Glutamatergic neuron (in vitro differentiated cells): ENCODE measurements at regions not wholly inside any gene's neighbourhood (a gene's known extent, or its start where the extent isn't known, plus 50 kb on each side); places are given as distances from the start of the nearest gene placed in this dataset.
A peak's percentile ranks its signal among the peaks of the same experiment; 100 is the strongest.

ENCODE experiments used
- DNase-seq: peaks from one replicate; pipeline ENCODE4 v3.0.0; 2022
- H3K27ac Mint-ChIP-seq: one replicate; pipeline ENCODE4 v1.8.0; 2020; ENCODE audit warnings: mild to moderate bottlenecking, mixed read lengths, inconsistent platforms; ENCODE audit not compliant: unreplicated experiment
- H3K27me3 Mint-ChIP-seq: one replicate; pipeline ENCODE4 v1.8.0; 2020; ENCODE audit warnings: mild to moderate bottlenecking, moderate library complexity, mixed read lengths, inconsistent platforms; ENCODE audit not compliant: unreplicated experiment
- H3K36me3 Mint-ChIP-seq: one replicate; pipeline ENCODE4 v1.8.0; 2020; ENCODE audit warnings: mild to moderate bottlenecking, mixed read lengths, inconsistent platforms; ENCODE audit not compliant: unreplicated experiment
- H3K4me1 Mint-ChIP-seq: one replicate; pipeline ENCODE4 v1.8.0; 2020; ENCODE audit warnings: mild to moderate bottlenecking, low read depth, mixed read lengths, inconsistent platforms; ENCODE audit not compliant: unreplicated experiment
- H3K4me3 Mint-ChIP-seq: one replicate; pipeline ENCODE4 v1.8.0; 2020; ENCODE audit warnings: mild to moderate bottlenecking, mixed read lengths, inconsistent platforms; ENCODE audit not compliant: unreplicated experiment
- H3K9me3 Mint-ChIP-seq: one replicate; pipeline ENCODE4 v1.8.0; 2020; ENCODE audit warnings: mild to moderate bottlenecking, moderate library complexity, mixed read lengths, inconsistent platforms; ENCODE audit not compliant: unreplicated experiment
- TF ChIP-seq, protein P1 (sequence below): fragments of 200-600 bp; sonication (generic); IDR thresholded peaks from one replicate; pipeline ENCODE4 v1.5.0; 2021; ENCODE audit not compliant: partially characterized antibody, unreplicated experiment

DNA sequence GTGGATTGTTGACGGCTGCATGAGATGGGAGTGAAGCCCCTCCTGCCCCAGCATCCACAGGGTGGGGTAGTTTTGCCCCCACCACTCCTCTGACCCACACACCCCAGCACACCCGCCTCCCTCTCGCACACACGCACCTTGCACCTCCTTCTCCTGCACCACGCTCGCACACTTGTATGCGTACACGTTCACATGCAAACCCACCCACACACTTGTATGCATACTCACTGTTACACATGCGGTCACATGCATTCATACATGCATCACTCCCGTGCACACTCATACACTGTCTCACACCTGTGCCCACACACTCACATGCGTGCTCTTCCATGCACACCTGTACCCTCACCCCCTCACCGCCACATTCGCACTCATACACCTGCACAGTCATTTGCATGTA, 70.5 kb upstream of the CIBAR2 start:
- Mint-ChIP-seq H3K27ac (no peak overlapping the region), H3K4me1 (peaks cover 7% of the 10 kb centered on the region), H3K9me3 (peaks cover 14% of the 10 kb centered on the region), H3K36me3 (peaks cover 19% of the 10 kb centered on the region), H3K27me3 (peaks cover 15% of the 10 kb centered on the region), H3K4me3 (no peak overlapping the region)
- TF ChIP-seq, protein P1, sequence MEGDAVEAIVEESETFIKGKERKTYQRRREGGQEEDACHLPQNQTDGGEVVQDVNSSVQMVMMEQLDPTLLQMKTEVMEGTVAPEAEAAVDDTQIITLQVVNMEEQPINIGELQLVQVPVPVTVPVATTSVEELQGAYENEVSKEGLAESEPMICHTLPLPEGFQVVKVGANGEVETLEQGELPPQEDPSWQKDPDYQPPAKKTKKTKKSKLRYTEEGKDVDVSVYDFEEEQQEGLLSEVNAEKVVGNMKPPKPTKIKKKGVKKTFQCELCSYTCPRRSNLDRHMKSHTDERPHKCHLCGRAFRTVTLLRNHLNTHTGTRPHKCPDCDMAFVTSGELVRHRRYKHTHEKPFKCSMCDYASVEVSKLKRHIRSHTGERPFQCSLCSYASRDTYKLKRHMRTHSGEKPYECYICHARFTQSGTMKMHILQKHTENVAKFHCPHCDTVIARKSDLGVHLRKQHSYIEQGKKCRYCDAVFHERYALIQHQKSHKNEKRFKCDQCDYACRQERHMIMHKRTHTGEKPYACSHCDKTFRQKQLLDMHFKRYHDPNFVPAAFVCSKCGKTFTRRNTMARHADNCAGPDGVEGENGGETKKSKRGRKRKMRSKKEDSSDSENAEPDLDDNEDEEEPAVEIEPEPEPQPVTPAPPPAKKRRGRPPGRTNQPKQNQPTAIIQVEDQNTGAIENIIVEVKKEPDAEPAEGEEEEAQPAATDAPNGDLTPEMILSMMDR, result no peak
- no peak for DNase-seq

DNA sequence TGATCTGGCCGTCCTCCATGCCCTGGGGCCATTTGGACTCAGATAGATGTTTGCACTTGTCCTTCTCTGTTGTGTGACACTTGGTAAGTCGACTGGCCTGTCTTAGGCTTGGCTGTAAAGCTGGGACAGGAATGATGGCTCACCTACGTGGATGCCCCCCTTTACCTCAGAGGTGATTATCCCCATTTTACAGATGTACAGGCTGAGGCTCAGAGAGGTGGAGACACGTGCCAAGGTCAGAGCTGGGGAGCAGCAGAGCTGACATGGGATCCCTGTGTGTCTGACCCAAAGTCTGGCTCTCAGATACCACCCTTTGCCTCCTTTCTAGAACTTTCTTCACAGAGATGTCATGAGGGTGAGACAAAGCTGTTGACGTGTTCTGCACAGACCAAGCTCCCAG, 71.3 kb upstream of the CIBAR2 start:
- peaks cover 11% of the 10 kb centered on the region for H3K27me3 Mint-ChIP-seq
- peaks cover 7% of the 10 kb centered on the region for H3K4me1 Mint-ChIP-seq
- DNase-seq, result no peak
- H3K4me3 Mint-ChIP-seq, result no peak overlapping the region
- TF ChIP-seq, protein P1, result no peak
- H3K9me3 Mint-ChIP-seq, result peaks cover 14% of the 10 kb centered on the region
- H3K27ac Mint-ChIP-seq, result no peak overlapping the region
- H3K36me3 Mint-ChIP-seq, result peaks cover 19% of the 10 kb centered on the region

DNA sequence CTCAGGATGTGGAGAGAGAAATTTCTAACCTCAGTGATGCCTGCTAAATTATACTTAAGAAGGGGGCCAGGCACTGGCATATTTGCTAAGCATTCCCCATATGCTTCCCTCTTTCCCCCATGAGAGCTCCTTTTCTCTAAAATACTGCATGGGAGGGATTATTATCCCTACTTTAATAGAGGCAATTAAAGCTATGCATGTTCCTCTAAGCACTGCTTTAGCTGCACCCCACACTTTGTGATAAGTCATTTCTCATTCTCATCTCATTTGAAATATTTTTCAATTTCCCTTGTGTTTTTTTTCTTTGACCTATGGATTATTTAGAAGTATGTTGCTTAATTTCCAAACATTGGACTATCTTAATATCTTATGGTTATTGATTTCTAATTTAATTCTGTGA, 72.1 kb upstream of the CIBAR2 start:
- Mint-ChIP-seq H3K27ac (no peak overlapping the region), H3K27me3 (peaks cover 8% of the 10 kb centered on the region), H3K4me1 (peaks cover 6% of the 10 kb centered on the region), H3K4me3 (no peak overlapping the region), H3K36me3 (peaks cover 19% of the 10 kb centered on the region), H3K9me3 (peaks cover 14% of the 10 kb centered on the region)
- TF ChIP-seq, protein P1, result no peak
- no peak for DNase-seq

DNA sequence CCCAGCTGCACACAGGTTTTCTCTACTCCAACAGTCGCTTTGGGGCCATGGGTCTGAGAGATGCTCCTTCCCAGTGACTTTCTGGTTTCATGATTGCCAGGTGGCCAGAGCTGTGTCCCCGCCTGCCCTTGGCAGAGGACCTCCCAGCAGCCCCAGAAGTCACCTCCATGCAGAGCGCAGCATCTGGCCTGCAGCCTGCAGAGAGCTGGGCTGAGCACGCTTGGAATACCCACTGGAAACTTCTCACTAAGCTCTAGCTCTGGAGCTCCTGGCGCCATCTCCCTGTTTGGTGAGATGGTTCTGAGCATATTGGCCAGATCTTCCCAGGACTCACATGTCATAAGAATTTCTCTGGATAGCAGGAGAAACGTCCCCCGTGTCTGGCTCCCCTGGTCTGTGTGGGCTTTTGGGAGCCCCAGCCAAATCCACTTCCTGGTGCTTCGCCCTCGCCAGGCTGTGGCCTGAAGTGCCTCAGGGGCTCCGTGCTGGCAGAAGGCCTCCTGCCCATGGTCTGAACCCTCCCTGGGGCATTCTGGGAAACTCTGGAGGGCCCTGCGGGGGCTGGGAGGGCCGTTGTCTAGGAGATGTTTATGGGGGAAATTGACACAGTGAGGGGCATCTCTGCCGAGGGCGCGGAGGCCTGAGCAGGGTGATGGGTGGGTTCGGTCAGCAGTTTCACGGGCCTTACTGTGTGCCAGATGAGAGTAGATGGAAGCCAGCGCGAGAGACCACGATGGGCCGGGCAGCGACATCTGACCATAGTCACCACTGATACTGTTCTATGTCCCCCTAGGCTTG, 73.2 kb upstream of the CIBAR2 start:
- TF ChIP-seq, protein P1, result no peak
- Mint-ChIP-seq H3K4me3 (no peak overlapping the region), H3K36me3 (peaks cover 26% of the 10 kb centered on the region), H3K27ac (peak overlapping the region; percentile 28), H3K9me3 (peaks cover 14% of the 10 kb centered on the region), H3K4me1 (peaks cover 3% of the 10 kb centered on the region), H3K27me3 (peaks cover 8% of the 10 kb centered on the region)
- no peak for DNase-seq

DNA sequence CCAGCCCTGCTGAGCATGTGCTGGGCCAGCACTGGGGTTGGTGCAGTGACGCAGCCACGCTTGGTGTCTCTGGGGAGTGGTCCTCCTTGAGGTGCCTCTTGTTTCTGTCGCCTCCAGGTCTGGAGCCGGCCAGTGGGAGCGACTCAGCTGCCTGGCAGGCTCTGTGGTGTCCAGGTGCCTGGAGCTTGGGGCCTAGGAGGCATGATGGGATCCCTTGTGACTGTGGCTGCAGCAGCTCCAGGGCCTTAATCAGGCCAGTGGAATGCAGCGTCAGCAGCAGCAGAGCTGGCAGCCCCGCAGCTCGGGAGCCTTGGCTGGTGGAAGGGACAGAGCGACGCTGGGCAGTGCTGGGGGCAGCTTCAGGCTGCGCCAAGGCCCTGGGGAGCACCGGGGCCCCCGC, 74.7 kb upstream of the CIBAR2 start:
- Mint-ChIP-seq H3K4me3 (no peak overlapping the region), H3K9me3 (peaks cover 14% of the 10 kb centered on the region), H3K27ac (no peak overlapping the region), H3K4me1 (peaks cover 11% of the 10 kb centered on the region), H3K36me3 (peaks cover 26% of the 10 kb centered on the region), H3K27me3 (peaks cover 10% of the 10 kb centered on the region)
- TF ChIP-seq, protein P1, result no peak
- DNase-seq, result no peak
